ENCODE measurements at regions not wholly inside any gene's neighbourhood (a gene's known extent, or its start where the extent isn't known, plus 50 kb on each side); places are given as distances from the start of the nearest gene placed in this dataset.

DNA sequence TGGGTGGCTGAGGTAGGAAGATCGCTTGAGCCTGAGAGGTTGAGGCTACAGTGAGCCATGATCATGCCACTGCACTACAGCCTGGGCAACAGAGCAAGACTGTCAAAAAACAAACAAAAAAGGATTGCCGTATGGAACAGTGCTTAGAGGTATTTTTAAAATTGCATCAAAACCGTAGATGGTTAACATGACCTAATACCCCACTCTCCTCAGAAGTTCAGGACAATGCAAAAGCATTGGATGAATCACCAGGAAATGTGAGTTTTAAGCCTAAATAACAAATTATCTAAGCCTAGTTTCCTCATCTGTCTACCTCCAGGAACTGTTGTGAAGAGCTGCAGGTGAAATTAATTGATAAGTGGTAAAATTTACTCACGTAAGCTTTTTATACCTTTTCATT lies 123.8 kb upstream of the ID4 start:
- TF ChIP-seq SIX5 (IDR thresholded peaks at IDR 0.05; ENCODE audit: low read depth, low read length, severe bottlenecking) (no peak), CREB1 (IDR thresholded peaks at IDR 0.05; ENCODE audit: low read depth) (no peak), ZBTB40 (IDR thresholded peaks at IDR 0.05; ENCODE audit: borderline replicate concordance) (no peak), EGR1 (IDR thresholded peaks at IDR 0.05; ENCODE audit: borderline replicate concordance in 1 of 2, low read depth in 2 of 2, low read length in 2 of 2) (no peak)

All from GM12878 (cell line).